ENCODE measurements at regions not wholly inside any gene's neighbourhood (a gene's known extent, or its start where the extent isn't known, plus 50 kb on each side); places are given as distances from the start of the nearest gene placed in this dataset.
"Not testable (repeated sequence)": the region's sequence is repeated elsewhere in the genome, so short reads cannot be mapped to it uniquely, and the experiment has no call there.

- TF ChIP-seq, protein P1, sequence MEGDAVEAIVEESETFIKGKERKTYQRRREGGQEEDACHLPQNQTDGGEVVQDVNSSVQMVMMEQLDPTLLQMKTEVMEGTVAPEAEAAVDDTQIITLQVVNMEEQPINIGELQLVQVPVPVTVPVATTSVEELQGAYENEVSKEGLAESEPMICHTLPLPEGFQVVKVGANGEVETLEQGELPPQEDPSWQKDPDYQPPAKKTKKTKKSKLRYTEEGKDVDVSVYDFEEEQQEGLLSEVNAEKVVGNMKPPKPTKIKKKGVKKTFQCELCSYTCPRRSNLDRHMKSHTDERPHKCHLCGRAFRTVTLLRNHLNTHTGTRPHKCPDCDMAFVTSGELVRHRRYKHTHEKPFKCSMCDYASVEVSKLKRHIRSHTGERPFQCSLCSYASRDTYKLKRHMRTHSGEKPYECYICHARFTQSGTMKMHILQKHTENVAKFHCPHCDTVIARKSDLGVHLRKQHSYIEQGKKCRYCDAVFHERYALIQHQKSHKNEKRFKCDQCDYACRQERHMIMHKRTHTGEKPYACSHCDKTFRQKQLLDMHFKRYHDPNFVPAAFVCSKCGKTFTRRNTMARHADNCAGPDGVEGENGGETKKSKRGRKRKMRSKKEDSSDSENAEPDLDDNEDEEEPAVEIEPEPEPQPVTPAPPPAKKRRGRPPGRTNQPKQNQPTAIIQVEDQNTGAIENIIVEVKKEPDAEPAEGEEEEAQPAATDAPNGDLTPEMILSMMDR (IDR thresholded peaks at IDR 0.05): not testable (repeated sequence)
- not testable (repeated sequence) for TF ChIP-seq POLR2A (IDR thresholded peaks at IDR 0.05)
Measured at GRCh38 chr22:18810379-18810778, 95.7 kb upstream of the DGCR6 start.

Measured in adrenal gland (tissue), 5 donors.